ENCODE measurements at regions not wholly inside any gene's neighbourhood (a gene's known extent, or its start where the extent isn't known, plus 50 kb on each side); places are given as distances from the start of the nearest gene placed in this dataset.
A peak's percentile ranks its signal among the peaks of the same experiment; 100 is the strongest.

DNA sequence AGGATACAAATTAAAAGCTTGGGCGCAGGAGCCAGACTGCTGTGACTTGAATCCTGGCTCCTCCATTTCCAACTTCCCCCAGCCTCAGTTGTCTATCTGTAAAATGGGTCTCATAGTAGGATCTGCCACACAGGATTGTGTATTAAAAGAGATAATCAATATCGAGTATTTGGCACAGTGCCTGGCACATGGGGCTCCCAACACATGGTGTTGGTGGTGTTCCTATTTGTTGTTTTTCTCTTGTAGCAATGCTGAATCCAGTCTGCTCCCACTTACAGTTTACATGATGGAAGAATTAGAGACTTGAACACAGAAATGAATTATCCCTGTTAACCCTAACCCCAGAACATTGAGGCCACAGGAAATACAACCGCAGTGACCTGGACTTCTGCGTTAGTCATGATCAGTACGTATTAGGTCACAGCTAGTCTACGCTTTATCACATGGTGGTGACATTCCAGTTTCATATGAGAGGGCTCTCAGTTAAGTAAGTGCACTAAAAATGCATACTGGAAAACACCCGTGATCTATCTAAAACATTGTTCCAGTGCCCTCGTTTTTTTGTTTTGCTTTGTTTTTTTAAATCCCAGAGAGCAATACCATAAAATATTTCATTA lies 169.5 kb upstream of the KLF14 start:
- no peak overlapping the region for H3K27ac ChIP-seq (ENCODE audit: extremely low read depth, low read depth, low read length)
- H3K36me3 ChIP-seq (ENCODE audit: control insufficient read depth in 2 of 2, insufficient read depth in 1 of 2, low read length in 2 of 2): no peaks in the 10 kb centered on the region
- ChIA-PET POLR2A (interaction anchor here (0.7 to 1.4 kb wide), 2 partner anchors 9 to 424 kb away, joined by 3 to 5 read pairs; partner anchors contain the start of gene MKLN1), CTCF (interaction anchor here (0.6 to 3.0 kb wide), 13 partner anchors 9 to 941 kb away, joined by 3 to 25 read pairs (median 5); no protein-coding TSS in a partner anchor)
- H3K4me1 ChIP-seq (ENCODE audit: control insufficient read depth, insufficient read depth, low read length): peaks cover 17% of the 10 kb centered on the region
- H3K4me3 ChIP-seq (ENCODE audit: low read depth, low read length): no peak overlapping the region
- H3K9me3 ChIP-seq (ENCODE audit: control insufficient read depth, insufficient read depth, low read depth, low read length): no peaks in the 10 kb centered on the region
- TF ChIP-seq, protein P1, sequence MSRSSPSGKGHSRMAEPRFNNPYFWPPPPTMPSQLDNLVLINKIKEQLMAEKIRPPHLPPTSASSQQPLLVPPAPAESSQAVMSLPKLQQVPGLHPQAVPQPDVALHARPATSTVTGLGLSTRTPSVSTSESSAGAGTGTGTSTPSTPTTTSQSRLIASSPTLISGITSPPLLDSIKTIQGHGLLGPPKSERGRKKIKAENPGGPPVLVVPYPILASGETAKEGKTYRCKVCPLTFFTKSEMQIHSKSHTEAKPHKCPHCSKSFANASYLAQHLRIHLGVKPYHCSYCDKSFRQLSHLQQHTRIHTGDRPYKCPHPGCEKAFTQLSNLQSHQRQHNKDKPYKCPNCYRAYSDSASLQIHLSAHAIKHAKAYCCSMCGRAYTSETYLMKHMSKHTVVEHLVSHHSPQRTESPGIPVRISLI (tag by site-specific recombination; IDR thresholded peaks at IDR 0.05): 0 out of 2 replicates have a peak, but pooled peaks have one; percentile 48
- TF ChIP-seq ZNF280D (tag by site-specific recombination; IDR thresholded peaks at IDR 0.05) (no peak), HIC1 (tag by site-specific recombination; IDR thresholded peaks at IDR 0.05) (peak; percentile 10; the same call in 1 of the 2 replicates), ZNF629 (tag by site-specific recombination; IDR thresholded peaks at IDR 0.05) (peak; percentile 82), INSM2 (tag by site-specific recombination; IDR thresholded peaks at IDR 0.05) (peak; percentile 52), ZNF324 (tag by site-specific recombination; IDR thresholded peaks at IDR 0.05) (0 out of 2 replicates have a peak, but pooled peaks have one; percentile 17), KLF8 (tag by site-specific recombination; IDR thresholded peaks at IDR 0.05) (0 out of 2 replicates have a peak, but pooled peaks have one; percentile 18), ZNF184 (tag by site-specific recombination; IDR thresholded peaks at IDR 0.05) (peak; percentile 35; the same call in 1 of the 2 replicates)
- TF ChIP-seq, protein P2, sequence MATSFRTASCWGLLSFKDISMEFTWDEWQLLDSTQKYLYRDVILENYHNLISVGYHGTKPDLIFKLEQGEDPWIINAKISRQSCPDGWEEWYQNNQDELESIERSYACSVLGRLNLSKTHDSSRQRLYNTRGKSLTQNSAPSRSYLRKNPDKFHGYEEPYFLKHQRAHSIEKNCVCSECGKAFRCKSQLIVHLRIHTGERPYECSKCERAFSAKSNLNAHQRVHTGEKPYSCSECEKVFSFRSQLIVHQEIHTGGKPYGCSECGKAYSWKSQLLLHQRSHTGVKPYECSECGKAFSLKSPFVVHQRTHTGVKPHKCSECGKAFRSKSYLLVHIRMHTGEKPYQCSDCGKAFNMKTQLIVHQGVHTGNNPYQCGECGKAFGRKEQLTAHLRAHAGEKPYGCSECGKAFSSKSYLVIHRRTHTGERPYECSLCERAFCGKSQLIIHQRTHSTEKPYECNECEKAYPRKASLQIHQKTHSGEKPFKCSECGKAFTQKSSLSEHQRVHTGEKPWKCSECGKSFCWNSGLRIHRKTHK (tag by site-specific recombination; IDR thresholded peaks at IDR 0.05): no peak

- no peak overlapping the region for H3K27ac ChIP-seq (ENCODE audit: extremely low read depth, low read depth, low read length)
- H3K36me3 ChIP-seq (ENCODE audit: control insufficient read depth in 2 of 2, insufficient read depth in 1 of 2, low read length in 2 of 2): no peaks in the 10 kb centered on the region
- H3K4me3 ChIP-seq (ENCODE audit: low read depth, low read length): no peak overlapping the region
- ChIA-PET CTCF (interaction anchor here (0.6 to 3.0 kb wide), 14 partner anchors 8 to 851 kb away, joined by 3 to 25 read pairs (median 5); no protein-coding TSS in a partner anchor), POLR2A (interaction anchor here (0.7 to 1.1 kb wide), 3 partner anchors 9 to 423 kb away, joined by 3 to 4 read pairs (median 3); partner anchors contain the start of gene MKLN1)
- H3K9me3 ChIP-seq (ENCODE audit: control insufficient read depth, insufficient read depth, low read depth, low read length): no peaks in the 10 kb centered on the region
- H3K4me1 ChIP-seq (ENCODE audit: control insufficient read depth, insufficient read depth, low read length): peaks cover 17% of the 10 kb centered on the region
- no peak for TF ChIP-seq ZNF280C (tag by site-specific recombination; IDR thresholded peaks at IDR 0.05)
- TF ChIP-seq MYNN (tag by site-specific recombination; IDR thresholded peaks at IDR 0.05; ENCODE audit: borderline replicate concordance): no peak
- TF ChIP-seq ZNF335 (tag by site-specific recombination; conservative IDR thresholded peaks at IDR 0.05): no peak
- TF ChIP-seq, protein P3, sequence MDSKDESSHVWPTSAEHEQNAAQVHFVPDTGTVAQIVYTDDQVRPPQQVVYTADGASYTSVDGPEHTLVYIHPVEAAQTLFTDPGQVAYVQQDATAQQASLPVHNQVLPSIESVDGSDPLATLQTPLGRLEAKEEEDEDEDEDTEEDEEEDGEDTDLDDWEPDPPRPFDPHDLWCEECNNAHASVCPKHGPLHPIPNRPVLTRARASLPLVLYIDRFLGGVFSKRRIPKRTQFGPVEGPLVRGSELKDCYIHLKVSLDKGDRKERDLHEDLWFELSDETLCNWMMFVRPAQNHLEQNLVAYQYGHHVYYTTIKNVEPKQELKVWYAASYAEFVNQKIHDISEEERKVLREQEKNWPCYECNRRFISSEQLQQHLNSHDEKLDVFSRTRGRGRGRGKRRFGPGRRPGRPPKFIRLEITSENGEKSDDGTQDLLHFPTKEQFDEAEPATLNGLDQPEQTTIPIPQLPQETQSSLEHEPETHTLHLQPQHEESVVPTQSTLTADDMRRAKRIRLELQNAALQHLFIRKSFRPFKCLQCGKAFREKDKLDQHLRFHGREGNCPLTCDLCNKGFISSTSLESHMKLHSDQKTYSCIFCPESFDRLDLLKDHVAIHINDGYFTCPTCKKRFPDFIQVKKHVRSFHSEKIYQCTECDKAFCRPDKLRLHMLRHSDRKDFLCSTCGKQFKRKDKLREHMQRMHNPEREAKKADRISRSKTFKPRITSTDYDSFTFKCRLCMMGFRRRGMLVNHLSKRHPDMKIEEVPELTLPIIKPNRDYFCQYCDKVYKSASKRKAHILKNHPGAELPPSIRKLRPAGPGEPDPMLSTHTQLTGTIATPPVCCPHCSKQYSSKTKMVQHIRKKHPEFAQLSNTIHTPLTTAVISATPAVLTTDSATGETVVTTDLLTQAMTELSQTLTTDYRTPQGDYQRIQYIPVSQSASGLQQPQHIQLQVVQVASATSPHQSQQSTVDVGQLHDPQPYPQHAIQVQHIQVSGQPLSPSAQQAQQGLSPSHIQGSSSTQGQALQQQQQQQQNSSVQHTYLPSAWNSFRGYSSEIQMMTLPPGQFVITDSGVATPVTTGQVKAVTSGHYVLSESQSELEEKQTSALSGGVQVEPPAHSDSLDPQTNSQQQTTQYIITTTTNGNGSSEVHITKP (tag by site-specific recombination; IDR thresholded peaks at IDR 0.05): peak; percentile 28; the same call in 1 of the 2 replicates
- no peak for TF ChIP-seq ZNF10 (tag by site-specific recombination; IDR thresholded peaks at IDR 0.05)
These were observed 170.2 kb upstream of the KLF14 start for GRCh38 chr7:130904031-130904757.

All from HEK293 (cell line).